ENCODE measurements at regions not wholly inside any gene's neighbourhood (a gene's known extent, or its start where the extent isn't known, plus 50 kb on each side); places are given as distances from the start of the nearest gene placed in this dataset.

- no peak overlapping the region for H3K4me2 ChIP-seq
- no peaks in the 10 kb centered on the region for H3K36me3 ChIP-seq
- no peak overlapping the region for H3K27ac ChIP-seq
- Mint-ChIP-seq H3K27me3 (ENCODE audit: insufficient read depth, low read depth) (peaks cover 6% of the 10 kb centered on the region), H3K9me3 (peaks cover 12% of the 10 kb centered on the region), H3K36me3 (no peaks in the 10 kb centered on the region), H3K4me1 (peaks cover 11% of the 10 kb centered on the region), H3K27ac (no peak overlapping the region), H3K4me3 (peak overlapping the region; percentile 30)
- H3K9me3 ChIP-seq (ENCODE audit: low read depth), result no peaks in the 10 kb centered on the region
- TF ChIP-seq EZH2phosphoT487 (IDR thresholded peaks at IDR 0.05) (no peak), EZH2 (IDR thresholded peaks at IDR 0.05) (no peak), CTCF (IDR thresholded peaks at IDR 0.05) (no peak)
- no peaks in the 10 kb centered on the region for H3F3A ChIP-seq (ENCODE audit: low read depth)
- no peaks in the 10 kb centered on the region for H4K20me1 ChIP-seq (ENCODE audit: low read depth)
- no peaks in the 10 kb centered on the region for H3K79me2 ChIP-seq (ENCODE audit: low read depth)
- no peak overlapping the region for H3K9ac ChIP-seq
- no peak overlapping the region for H2AFZ ChIP-seq (replicated peaks)
- H3K27me3 ChIP-seq, result no peaks in the 10 kb centered on the region
- DNase-seq (ENCODE audit: low spot score), result no peak
- H3K4me3 ChIP-seq, result no peak overlapping the region
- H3K4me1 ChIP-seq, result no peaks in the 10 kb centered on the region
Measured at GRCh38 chr16:10335681-10336080, 50.2 kb upstream of the ATF7IP2 start.

Data from neural progenitor cell (in vitro differentiated cells).